Ramos (cell line): ENCODE measurements at regions not wholly inside any gene's neighbourhood (a gene's known extent, or its start where the extent isn't known, plus 50 kb on each side); places are given as distances from the start of the nearest gene placed in this dataset.

Experiments
- in situ Hi-C: fragments of 300-500 bp; cut with MboI; formaldehyde crosslinking; loops from one replicate; pipeline ENCODE4 v1.14.3; 2022; ENCODE audit warnings: low sequenced_read_pairs; ENCODE audit not compliant: unreplicated experiment

DNA sequence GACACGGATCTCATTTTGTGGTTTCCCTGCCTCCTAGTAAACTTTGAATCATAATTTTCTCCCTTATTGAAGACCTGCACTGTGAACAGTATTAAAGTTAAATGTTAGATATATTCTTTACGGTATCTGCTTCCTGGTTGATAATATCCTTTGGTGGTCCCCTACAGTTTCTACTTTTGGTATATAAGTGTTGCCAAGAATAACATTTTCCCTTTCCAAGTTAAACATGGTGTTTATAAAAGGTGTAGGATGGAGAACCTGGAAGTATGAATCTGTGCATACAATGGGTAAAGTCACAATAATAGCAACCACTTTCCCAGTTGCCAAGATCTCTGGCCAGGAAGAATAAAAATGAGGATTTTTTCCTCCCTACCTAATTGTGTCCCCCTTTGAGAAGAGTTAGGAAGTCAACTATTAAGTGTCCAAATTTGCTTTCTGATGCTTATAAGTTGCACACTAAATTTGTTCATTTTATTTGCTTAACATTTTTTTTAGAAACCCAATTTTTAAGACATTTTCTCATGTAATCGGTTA lies 201.0 kb upstream of the STK17B start:
- in situ Hi-C loops, result no loop called here

GRCh38 chr2:196372811-196373664 lies 201.7 kb upstream of the STK17B start:
- in situ Hi-C loops, result no loop called here

GRCh38 chr2:196376984-196377877 lies 205.9 kb upstream of the STK17B start:
- in situ Hi-C loops, result no loop called here

DNA sequence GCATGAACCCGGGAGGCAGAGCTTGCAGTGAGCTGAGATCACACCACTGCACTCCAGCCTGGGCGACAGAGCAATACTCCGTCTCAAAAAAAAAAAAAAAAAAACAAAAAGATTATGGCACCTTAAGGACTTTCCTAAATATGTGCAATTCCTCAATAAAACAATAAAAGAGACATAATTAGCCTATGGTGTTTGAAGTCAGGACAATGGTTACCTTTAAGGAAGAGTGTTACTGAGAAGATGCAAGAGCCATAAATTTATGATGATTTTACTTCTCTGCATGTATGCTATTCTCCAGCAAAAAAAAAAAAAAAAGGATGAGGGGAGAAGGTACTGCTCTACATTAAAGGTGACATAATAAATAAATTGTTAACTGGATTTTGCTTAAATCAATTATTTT lies 208.2 kb upstream of the STK17B start:
- in situ Hi-C loops, result no loop called here

DNA sequence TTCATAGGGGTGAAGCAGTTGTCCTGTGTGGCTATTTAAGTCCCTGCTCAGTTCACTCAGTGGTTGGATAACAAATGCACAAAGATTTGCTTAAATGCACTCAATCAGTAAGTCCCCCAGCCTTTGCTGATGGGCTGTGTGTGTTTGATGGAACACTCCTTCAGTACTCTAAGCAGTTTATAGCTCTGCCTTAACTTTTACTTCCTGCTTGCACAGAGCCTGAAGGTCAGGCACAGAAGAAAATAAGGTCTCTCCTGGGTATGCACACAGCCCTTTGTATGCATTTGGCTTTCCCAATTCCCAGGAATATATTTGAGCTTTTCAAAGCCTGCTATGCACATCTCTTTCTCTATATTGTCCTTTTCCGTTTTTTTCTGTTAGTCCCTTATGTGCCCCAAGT lies 208.7 kb upstream of the STK17B start:
- in situ Hi-C loops, result no loop called here

- in situ Hi-C loops, result no loop called here
These were observed 209.2 kb upstream of the STK17B start for GRCh38 chr2:196380575-196380974.

GRCh38 chr2:196381464-196381863 lies 210.1 kb upstream of the STK17B start:
- in situ Hi-C loops, result no loop called here

GRCh38 chr2:196383799-196384198 lies 212.4 kb upstream of the STK17B start:
- in situ Hi-C loops, result no loop called here

DNA sequence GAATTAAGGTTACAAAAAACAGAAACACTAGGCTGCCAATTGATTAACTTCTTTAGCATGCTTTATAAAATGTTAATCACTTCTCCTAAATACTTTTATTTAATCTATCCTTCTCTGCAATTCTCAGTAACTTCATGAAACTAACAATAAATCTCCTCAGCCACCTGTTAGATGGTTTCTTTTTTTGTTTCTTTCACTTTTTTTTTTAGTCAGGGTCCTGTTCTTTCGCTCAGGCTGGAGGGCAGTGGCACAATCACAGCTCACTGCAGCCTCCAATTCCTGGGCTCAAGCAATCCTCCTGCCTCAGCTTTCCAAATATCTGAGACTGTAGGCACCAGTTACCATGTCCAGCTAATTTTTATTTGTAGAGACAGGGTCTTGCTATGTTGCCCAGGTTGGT lies 213.4 kb upstream of the STK17B start:
- in situ Hi-C loops, result no loop called here

DNA sequence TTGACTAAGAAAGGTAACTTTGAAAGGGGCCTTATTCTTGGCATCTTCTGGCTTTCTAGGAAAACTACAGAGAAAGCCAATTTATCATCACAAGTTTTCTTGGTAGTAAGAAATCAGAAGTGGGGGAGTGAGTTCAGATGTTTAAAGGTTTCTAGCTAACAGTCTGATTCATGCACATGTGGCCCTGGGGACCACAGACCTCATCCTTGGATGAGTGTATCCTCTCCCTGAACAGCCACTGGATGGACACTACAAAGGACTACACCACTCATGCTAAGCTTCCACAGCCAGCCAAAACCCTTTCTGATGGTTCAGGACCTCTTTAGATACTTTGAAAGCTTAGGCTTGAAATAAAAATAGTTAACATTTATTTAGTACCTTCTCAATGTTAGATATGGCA lies 218.3 kb upstream of the STK17B start:
- in situ Hi-C loops, result no loop called here

DNA sequence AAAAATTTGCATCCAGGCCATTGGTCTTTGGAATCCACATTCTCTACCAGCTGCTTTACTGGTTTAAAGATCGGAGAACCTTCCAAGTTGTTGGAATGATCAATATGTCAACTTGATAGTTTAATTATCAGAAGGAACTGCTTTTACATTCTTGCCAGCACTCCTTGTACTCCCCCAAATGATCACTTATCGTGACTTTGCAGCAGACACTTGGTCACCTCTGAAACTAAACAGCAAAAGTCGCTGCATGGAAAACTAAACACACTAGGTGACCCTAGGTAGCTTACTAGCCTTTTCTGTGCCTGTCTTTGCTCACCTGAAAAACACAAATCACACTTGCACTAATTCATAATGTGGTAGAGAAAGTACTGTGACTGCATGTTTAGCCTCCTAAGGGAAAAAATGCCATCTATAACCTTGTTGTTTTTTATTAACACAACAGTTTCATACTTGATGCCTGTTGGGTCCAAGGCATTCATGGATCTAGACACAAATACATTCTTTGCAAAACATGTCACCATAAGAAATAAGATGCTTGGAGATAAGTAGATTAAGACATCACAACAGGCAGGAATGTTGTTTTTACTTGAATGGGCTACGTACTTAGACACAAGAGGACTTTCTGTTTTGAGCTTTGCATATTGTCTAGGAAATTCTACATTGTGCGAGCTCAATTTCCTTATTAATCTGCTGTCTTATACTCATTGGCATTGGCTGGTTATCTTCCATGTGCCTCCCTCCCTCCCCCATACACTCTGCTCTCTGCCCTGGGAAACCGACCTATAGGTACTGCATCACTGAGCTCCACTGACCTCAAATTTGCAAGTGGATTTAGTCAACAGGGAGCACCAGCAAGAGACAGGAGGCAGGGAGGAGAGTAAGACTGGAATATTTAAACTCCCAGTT lies 219.1 kb upstream of the STK17B start:
- in situ Hi-C loops, result no loop called here

DNA sequence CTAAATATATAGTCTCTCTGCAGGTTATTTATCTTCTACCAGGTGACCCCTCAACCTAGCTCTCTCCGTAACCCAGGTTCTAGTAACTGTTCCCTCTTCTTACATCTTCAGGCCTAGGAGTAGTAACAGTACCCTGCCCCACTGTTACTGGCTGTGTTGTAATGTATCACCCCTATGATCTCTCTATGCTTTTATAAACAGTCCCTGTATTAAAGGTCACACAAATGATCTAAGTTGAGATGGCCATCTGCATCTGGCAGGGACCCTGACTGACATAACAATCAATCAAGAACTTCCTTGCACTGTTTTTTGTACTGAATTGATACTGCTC lies 219.7 kb upstream of the STK17B start:
- in situ Hi-C loops, result no loop called here

GRCh38 chr2:196399096-196399495 lies 227.7 kb upstream of the STK17B start:
- in situ Hi-C loops, result no loop called here

GRCh38 chr2:196399722-196400691 lies 228.6 kb upstream of the STK17B start:
- in situ Hi-C loops, result no loop called here

DNA sequence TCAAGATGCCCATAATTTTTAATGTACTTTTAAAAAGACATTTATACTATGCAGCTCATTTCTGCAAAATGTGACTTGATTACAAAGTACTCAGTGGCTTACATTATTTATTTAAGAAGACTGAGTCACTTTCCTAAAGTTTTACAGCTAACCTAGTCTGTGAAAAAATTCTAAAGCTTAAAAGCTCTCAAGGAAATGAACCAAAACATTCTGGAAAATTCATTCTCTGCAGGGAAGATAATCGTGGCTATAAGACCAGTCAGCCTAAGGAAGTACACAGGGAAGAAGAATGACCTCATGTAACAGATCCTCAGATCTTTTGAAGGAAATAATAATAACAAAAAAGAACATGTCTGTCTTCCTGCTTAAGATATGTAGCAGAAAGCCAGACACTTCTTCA lies 232.1 kb upstream of the STK17B start:
- in situ Hi-C loops, result no loop called here

GRCh38 chr2:196404276-196404675 lies 232.9 kb upstream of the STK17B start:
- in situ Hi-C loops, result no loop called here

DNA sequence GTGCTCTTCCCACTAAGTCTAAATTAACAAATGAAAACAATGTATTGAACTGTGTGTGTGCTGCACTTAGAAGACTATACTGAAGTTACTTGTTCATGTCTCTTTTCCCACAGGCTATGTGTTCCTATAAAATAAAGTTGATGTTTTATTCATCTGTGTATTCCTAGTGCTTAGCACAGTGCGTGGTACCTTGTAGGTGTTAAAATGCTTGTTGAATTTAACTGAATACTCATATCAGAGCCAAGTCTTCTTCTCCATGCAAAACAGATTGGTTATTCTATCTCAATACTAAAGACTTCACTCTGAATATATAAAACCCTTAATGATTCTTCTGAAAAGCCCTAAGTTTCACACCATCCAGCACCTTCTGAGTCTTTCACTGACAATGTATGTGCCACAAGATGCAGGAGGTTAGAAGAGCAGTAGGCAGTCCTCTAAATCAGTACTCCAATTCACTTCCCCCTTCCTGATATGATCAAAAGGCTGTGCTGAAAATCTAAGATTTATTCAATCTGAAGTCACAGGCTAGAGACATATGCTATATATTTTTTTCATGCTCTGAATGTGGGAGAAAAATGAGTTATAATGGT lies 231.7 kb upstream of the CCDC150 start:
- in situ Hi-C loops, result no loop called here

DNA sequence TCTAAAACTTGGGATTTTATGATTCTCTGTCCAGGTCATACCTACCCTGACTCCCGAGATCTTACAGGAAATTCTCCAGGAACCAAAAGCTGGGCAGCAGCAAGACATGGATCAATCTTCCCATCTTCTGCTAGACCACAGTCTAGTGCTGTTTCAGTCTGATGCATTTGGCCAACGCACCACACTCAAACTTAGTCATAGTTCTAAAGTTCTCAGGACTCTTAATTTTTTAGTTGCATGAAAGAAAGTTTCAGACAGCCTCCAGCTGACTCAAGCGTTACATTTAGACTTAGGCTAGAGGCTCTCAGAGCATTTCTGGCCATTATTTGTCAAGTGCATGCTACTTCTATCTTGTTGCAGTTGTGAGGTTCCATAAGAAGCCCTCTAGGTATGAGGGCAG lies 230.1 kb upstream of the CCDC150 start:
- in situ Hi-C loops, result no loop called here

DNA sequence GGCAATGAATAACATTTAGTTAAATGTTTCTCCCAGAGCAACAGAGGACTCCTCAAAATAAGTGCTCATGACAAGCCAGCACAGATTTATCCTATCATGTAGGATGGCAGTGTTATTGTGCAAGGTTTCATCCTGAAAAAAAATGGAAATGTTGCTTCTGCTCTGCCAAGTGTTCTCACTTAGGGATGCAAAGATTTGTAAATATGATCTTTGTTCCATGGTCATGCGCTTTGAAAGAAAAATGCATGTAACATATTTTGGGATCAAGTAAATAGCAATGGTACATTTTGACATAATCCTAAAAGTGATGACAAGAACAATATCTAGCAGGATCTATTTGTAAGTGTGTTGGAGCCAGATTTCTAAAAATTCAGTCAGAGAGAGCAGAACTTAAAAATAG lies 229.5 kb upstream of the CCDC150 start:
- in situ Hi-C loops, result no loop called here
